SU-DHL-6 (cell line): ENCODE measurements at regions not wholly inside any gene's neighbourhood (a gene's known extent, or its start where the extent isn't known, plus 50 kb on each side); places are given as distances from the start of the nearest gene placed in this dataset.

Experiments
- H2AFZ ChIP-seq: fragments of 200-600 bp; sonication (generic); 2 replicates; pipeline ENCODE4 v1.6.1; 2014; ENCODE audit warnings: low read depth, mild to moderate bottlenecking, moderate library complexity, mixed read lengths, antibody characterized with exemption, low read length; ENCODE audit not compliant: severe bottlenecking
- H3F3A ChIP-seq: fragments of 200-600 bp; shearing (Covaris generic); 2 replicates; pipeline ENCODE4 v1.6.0; 2016; ENCODE audit warnings: antibody characterized with exemption, mild to moderate bottlenecking; ENCODE audit not compliant: insufficient read depth
- H3K27ac ChIP-seq: fragments of 200-600 bp; sonication (generic); 2 replicates; pipeline ENCODE4 v1.5.1; 2016; ENCODE audit warnings: low read depth, mild to moderate bottlenecking, low read length, moderate library complexity, mixed read lengths
- H3K27me3 ChIP-seq: fragments of 200-600 bp; sonication (generic), shearing (Covaris generic); 2 replicates; pipeline ENCODE4 v1.6.0; 2014; ENCODE audit warnings: mild to moderate bottlenecking, low read length
- H3K36me3 ChIP-seq: fragments of 200-600 bp; sonication (generic); 2 replicates; pipeline ENCODE4 v1.6.1; 2014; ENCODE audit warnings: mild to moderate bottlenecking, low read length, mixed read lengths
- H3K4me2 ChIP-seq: fragments of 300-600, 200-600 bp; shearing (Covaris generic), sonication (generic); 2 replicates; pipeline ENCODE4 v1.6.0; 2014; ENCODE audit warnings: low read length, low read depth, mild to moderate bottlenecking; ENCODE audit not compliant: poor library complexity, severe bottlenecking
- H3K4me3 ChIP-seq: fragments of 200-600 bp; sonication (generic); 2 replicates; pipeline ENCODE4 v1.5.1; 2014; ENCODE audit warnings: antibody characterized with exemption, low read length, mild to moderate bottlenecking, mixed read lengths; ENCODE audit not compliant: insufficient read depth, poor library complexity, severe bottlenecking
- H3K79me2 ChIP-seq: fragments of 200-600 bp; sonication (generic); 2 replicates; pipeline ENCODE4 v1.6.1; 2014; ENCODE audit warnings: mild to moderate bottlenecking, low read length, moderate library complexity; ENCODE audit not compliant: insufficient read depth
- H3K9ac ChIP-seq: fragments of 200-600 bp; sonication (generic); 2 replicates; pipeline ENCODE4 v1.7.0; 2014; ENCODE audit warnings: mild to moderate bottlenecking, low read length
- H3K9me2 ChIP-seq: fragments of 200-600 bp; sonication (generic); replicated peaks from 2 replicates; pipeline ENCODE4 v1.6.1; 2014; ENCODE audit warnings: low read length; ENCODE audit not compliant: insufficient read depth
- H3K9me3 ChIP-seq: fragments of 200-600 bp; sonication (generic); 2 replicates; pipeline ENCODE4 v1.6.1; 2014; ENCODE audit warnings: low read length, mixed read lengths; ENCODE audit not compliant: insufficient read depth
- H4K20me1 ChIP-seq: fragments of 200-600 bp; sonication (generic); 2 replicates; pipeline ENCODE4 v1.6.1; 2014; ENCODE audit warnings: low read depth, mild to moderate bottlenecking, antibody characterized with exemption, low read length, moderate library complexity, mixed read lengths
- CTCF ChIP-seq: fragments of 200-600 bp; sonication (generic); IDR thresholded peaks from one replicate; pipeline ENCODE4 v1.5.1; 2017; ENCODE audit warnings: antibody characterized with exemption, mild to moderate bottlenecking, low read length, moderate library complexity; ENCODE audit not compliant: insufficient read depth, poor library complexity, severe bottlenecking
- EZH2phosphoT487 ChIP-seq: fragments of 200-600 bp; sonication (generic), shearing (Covaris generic); conservative IDR thresholded peaks from 2 replicates; pipeline ENCODE4 v1.6.1; 2018; ENCODE audit warnings: mild to moderate bottlenecking, antibody characterized with exemption, low read length, moderate library complexity, mixed read lengths

GRCh38 chr11:116527180-116527991 is 245.4 kb downstream of the BUD13 start:
- Histone ChIP-seq H3K9ac (no peak overlapping the region), H2AFZ (no peak overlapping the region), H3K9me2 (no peaks in the 10 kb centered on the region), H3K79me2 (no peaks in the 10 kb centered on the region), H4K20me1 (no peaks in the 10 kb centered on the region), H3K27ac (no peak overlapping the region), H3K9me3 (no peaks in the 10 kb centered on the region), H3K27me3 (no peaks in the 10 kb centered on the region), H3K36me3 (no peaks in the 10 kb centered on the region), H3F3A (no peaks in the 10 kb centered on the region), H3K4me3 (no peak overlapping the region), H3K4me2 (no peak overlapping the region)
- no peak for TF ChIP-seq CTCF
- no peak for TF ChIP-seq EZH2phosphoT487

GRCh38 chr11:116525961-116526495 is 246.8 kb downstream of the BUD13 start:
- no peaks in the 10 kb centered on the region for H3K36me3 ChIP-seq
- no peaks in the 10 kb centered on the region for H3K9me3 ChIP-seq
- no peaks in the 10 kb centered on the region for H3K27me3 ChIP-seq
- no peak overlapping the region for H3K4me2 ChIP-seq
- H3K4me3 ChIP-seq: no peak overlapping the region
- H2AFZ ChIP-seq: no peak overlapping the region
- no peaks in the 10 kb centered on the region for H3K9me2 ChIP-seq
- no peaks in the 10 kb centered on the region for H3K79me2 ChIP-seq
- no peaks in the 10 kb centered on the region for H3F3A ChIP-seq
- no peak overlapping the region for H3K9ac ChIP-seq
- no peaks in the 10 kb centered on the region for H4K20me1 ChIP-seq
- no peak overlapping the region for H3K27ac ChIP-seq
- TF ChIP-seq CTCF: no peak
- no peak for TF ChIP-seq EZH2phosphoT487

GRCh38 chr11:116519499-116519898 is 253.3 kb downstream of the BUD13 start:
- Histone ChIP-seq H3K4me2 (no peak overlapping the region), H3K9me3 (no peaks in the 10 kb centered on the region), H3K27ac (no peak overlapping the region), H3K79me2 (no peaks in the 10 kb centered on the region), H3F3A (no peaks in the 10 kb centered on the region), H3K9ac (no peak overlapping the region), H3K27me3 (no peaks in the 10 kb centered on the region), H4K20me1 (no peaks in the 10 kb centered on the region), H3K9me2 (no peaks in the 10 kb centered on the region), H2AFZ (no peak overlapping the region), H3K4me3 (no peak overlapping the region), H3K36me3 (no peaks in the 10 kb centered on the region)
- no peak for TF ChIP-seq CTCF
- no peak for TF ChIP-seq EZH2phosphoT487
